IMR-90 (cell line): ENCODE measurements at regions not wholly inside any gene's neighbourhood (a gene's known extent, or its start where the extent isn't known, plus 50 kb on each side); places are given as distances from the start of the nearest gene placed in this dataset.

Source experiments
- ATAC-seq: fragments of 200-7000 bp; cut with Tn5 transposase; 2 replicates; pipeline ENCODE4 v1.9.1; 2020; ENCODE audit warnings: low read depth, mild to moderate bottlenecking, moderate library complexity
- BruUV-seq: library from RNA; stranded (reverse); fragments of 400-500 nt; replicated peaks from 2 replicates; lab custom pipeline; 2021; lab: Mats Ljungman, UMichigan
- CTCF ChIA-PET: fragments of 300-600 bp; formaldehyde crosslinking; extraction: SDS; loops from one replicate; lab custom pipeline; 2021; ENCODE audit warnings: antibody characterized with exemption; lab: Yijun Ruan, JAX
- POLR2A ChIA-PET: fragments of 300-600 bp; sonication (Branson Sonifier 250); formaldehyde crosslinking; loops from one replicate; lab custom pipeline; 2022; ENCODE audit warnings: antibody characterized with exemption; ENCODE audit not compliant: unreplicated experiment; lab: Charles Lee
- DNase-seq: peaks from one replicate; pipeline ENCODE4 v3.0.0; 2013
- H2AFZ ChIP-seq: replicated peaks from 2 replicates; pipeline ENCODE3; 2013; ENCODE audit warnings: low read length, mild to moderate bottlenecking; ENCODE audit not compliant: poor library complexity
- H2AK5ac ChIP-seq: 2 replicates; pipeline ENCODE4 v1.6.1; 2013; ENCODE audit warnings: low read depth, low read length, inconsistent platforms
- H2AK9ac ChIP-seq: replicated peaks from 2 replicates; pipeline ENCODE3; 2013; ENCODE audit warnings: mild to moderate bottlenecking, low read depth, low read length, moderate library complexity; ENCODE audit not compliant: poor library complexity
- H2BK120ac ChIP-seq: 2 replicates; pipeline ENCODE4 v1.6.1; 2013; ENCODE audit warnings: low read depth, low read length, inconsistent platforms
- H2BK15ac ChIP-seq: 3 replicates; pipeline ENCODE4 v1.6.1; 2013; ENCODE audit warnings: low read depth, low read length, inconsistent platforms
- H2BK20ac ChIP-seq: 2 replicates; pipeline ENCODE4 v1.6.1; 2013; ENCODE audit warnings: low read depth, mild to moderate bottlenecking, inconsistent platforms, low read length, moderate library complexity
- H2BK5ac ChIP-seq: 2 replicates; pipeline ENCODE4 v1.6.1; 2013; ENCODE audit warnings: mild to moderate bottlenecking, low read depth, low read length, inconsistent platforms; ENCODE audit not compliant: poor library complexity, severe bottlenecking
- H3K14ac ChIP-seq: replicated peaks from 2 replicates; pipeline ENCODE4 v1.6.1; 2013; ENCODE audit warnings: low read depth, low read length, inconsistent platforms
- H3K18ac ChIP-seq: 2 replicates; pipeline ENCODE4 v1.6.1; 2013; ENCODE audit warnings: low read depth, low read length, control low read depth
- H3K23ac ChIP-seq: 2 replicates; pipeline ENCODE4 v1.6.1; 2013; ENCODE audit warnings: low read depth, low read length, inconsistent platforms
- H3K27ac ChIP-seq: 2 replicates; pipeline ENCODE4 v1.5.1; 2013; ENCODE audit warnings: mild to moderate bottlenecking, control low read depth, low read length; ENCODE audit not compliant: insufficient read depth
- H3K27me3 ChIP-seq: 2 replicates; pipeline ENCODE4 v1.6.1; 2013; ENCODE audit warnings: low read length; ENCODE audit not compliant: control insufficient read depth, insufficient read depth
- H3K36me3 ChIP-seq: 2 replicates; pipeline ENCODE4 v1.6.1; 2013; ENCODE audit warnings: low read length, mixed read lengths; ENCODE audit not compliant: control insufficient read depth, insufficient read depth
- H3K4ac ChIP-seq: 2 replicates; pipeline ENCODE4 v1.6.1; 2013; ENCODE audit warnings: low read depth, low read length, inconsistent platforms
- H3K4me1 ChIP-seq: 2 replicates; pipeline ENCODE4 v1.6.1; 2013; ENCODE audit warnings: low read length, mixed read lengths; ENCODE audit not compliant: control insufficient read depth, insufficient read depth
- H3K4me2 ChIP-seq: 2 replicates; pipeline ENCODE4 v1.6.1; 2013; ENCODE audit warnings: low read depth, mild to moderate bottlenecking, control low read depth, low read length, moderate library complexity
- H3K4me3 ChIP-seq: 2 replicates; pipeline ENCODE4 v1.5.1; 2013; ENCODE audit warnings: low read depth, mild to moderate bottlenecking, control low read depth, low read length, moderate library complexity; ENCODE audit not compliant: insufficient read depth
- H3K56ac ChIP-seq: 2 replicates; pipeline ENCODE4 v1.6.1; 2013; ENCODE audit warnings: low read length, inconsistent platforms; ENCODE audit not compliant: insufficient read depth; ENCODE audit errors: extremely low read depth
- H3K79me1 ChIP-seq, 2 experiments: 2 replicates each; pipeline ENCODE4 v1.6.1; 2013; ENCODE audit warnings: low read length in 2 of 2, inconsistent platforms in 1 of 2, low read depth in 1 of 2
- H3K9ac ChIP-seq: 2 replicates; pipeline ENCODE4 v1.6.1; 2013; ENCODE audit warnings: low read depth, low read length, control low read depth
- H3K9me1 ChIP-seq: 2 replicates; pipeline ENCODE4 v1.6.1; 2013; ENCODE audit warnings: low read length, inconsistent platforms; ENCODE audit not compliant: insufficient read depth
- H3K9me3 ChIP-seq: 2 replicates; pipeline ENCODE4 v1.6.1; 2013; ENCODE audit warnings: low read length; ENCODE audit not compliant: control insufficient read depth, insufficient read depth
- H4K20me1 ChIP-seq: 2 replicates; pipeline ENCODE4 v1.6.1; 2013; ENCODE audit warnings: low read length, inconsistent platforms; ENCODE audit not compliant: insufficient read depth
- H4K5ac ChIP-seq: 2 replicates; pipeline ENCODE4 v1.6.1; 2013; ENCODE audit warnings: mild to moderate bottlenecking, low read depth, low read length, control low read depth
- H4K8ac ChIP-seq, 2 experiments: 2 replicates each; pipeline ENCODE4 v1.6.1; 2013; ENCODE audit warnings: low read depth in 2 of 2, low read length in 2 of 2, control low read depth in 1 of 2, inconsistent platforms in 1 of 2
- H4K91ac ChIP-seq: 2 replicates; pipeline ENCODE4 v1.6.1; 2013; ENCODE audit warnings: low read depth, low read length, inconsistent platforms; ENCODE audit not compliant: insufficient read depth
- BHLHE40 ChIP-seq: fragments of 150-350 bp; IDR thresholded peaks from 2 replicates; pipeline ENCODE4 v1.6.1; 2016; ENCODE audit warnings: mild to moderate bottlenecking, low read depth, low read length
- CEBPB ChIP-seq: IDR thresholded peaks from 2 replicates; pipeline ENCODE4 v1.6.1; 2012; ENCODE audit warnings: low read depth, low read length, improper control_type of control experiment
- CHD1 ChIP-seq: IDR thresholded peaks from 2 replicates; pipeline ENCODE4 v1.6.1; 2012; ENCODE audit warnings: low read depth, low read length, improper control_type of control experiment
- MAFK ChIP-seq: IDR thresholded peaks from 2 replicates; pipeline ENCODE4 v1.6.1; 2012; ENCODE audit warnings: low read depth, low read length, improper control_type of control experiment
- MAZ ChIP-seq: IDR thresholded peaks from 2 replicates; pipeline ENCODE4 v1.6.1; 2012; ENCODE audit warnings: low read depth, mild to moderate bottlenecking, low read length, improper control_type of control experiment, moderate library complexity, borderline replicate concordance
- MXI1 ChIP-seq: IDR thresholded peaks from 2 replicates; pipeline ENCODE4 v1.6.1; 2012; ENCODE audit warnings: low read depth, mild to moderate bottlenecking, low read length, moderate library complexity, borderline replicate concordance
- NFE2L2 ChIP-seq: fragments of 150-350 bp; IDR thresholded peaks from 2 replicates; pipeline ENCODE4 v1.6.1; 2016; ENCODE audit warnings: low read depth, mild to moderate bottlenecking, low read length
- RAD21 ChIP-seq: IDR thresholded peaks from 2 replicates; pipeline ENCODE4 v1.6.1; 2012; ENCODE audit warnings: low read length, improper control_type of control experiment
- RCOR1 ChIP-seq: IDR thresholded peaks from 2 replicates; pipeline ENCODE4 v1.6.1; 2012; ENCODE audit warnings: mild to moderate bottlenecking, low read length, improper control_type of control experiment; ENCODE audit not compliant: insufficient replicate concordance
- RFX5 ChIP-seq: IDR thresholded peaks from 2 replicates; pipeline ENCODE4 v1.8.0; 2012; ENCODE audit warnings: low read depth, mild to moderate bottlenecking, low read length, moderate library complexity
- SMC3 ChIP-seq: fragments of 150-350 bp; IDR thresholded peaks from 2 replicates; pipeline ENCODE4 v1.6.1; 2016; ENCODE audit warnings: low read depth, mild to moderate bottlenecking, antibody characterized with exemption, low read length, moderate library complexity
- USF2 ChIP-seq: fragments of 150-350 bp; IDR thresholded peaks from 2 replicates; pipeline ENCODE4 v1.6.1; 2017; ENCODE audit warnings: mild to moderate bottlenecking, antibody characterized with exemption, low read length, low read depth
- WGBS, 2 experiments: methylation state at CpG; one replicate each; pipeline versions ENCODE4 v1.1.5 to v1.1.7; 2013; ENCODE audit warnings: missing lambda C conversion rate in 2 of 2; ENCODE audit not compliant: insufficient read length in 1 of 2; ENCODE audit errors: extremely low coverage in 2 of 2; 5-methylcytosine and 5-hydroxymethylcytosine counted together
- dilution Hi-C: fragments of 300-500 bp; cut with HindIII; formaldehyde crosslinking; loops from one replicate; pipeline ENCODE4 v1.14.3; 2018; ENCODE audit warnings: low sequenced_read_pairs; ENCODE audit not compliant: unreplicated experiment
- in situ Hi-C: fragments of 300-500 bp; cut with MboI; formaldehyde crosslinking; loops from 3 replicates; pipeline ENCODE4 v1.14.3; 2019; ENCODE audit warnings: low sequenced_read_pairs, inconsistent platforms, mixed read lengths
- intact Hi-C: fragments of 100-400 bp; cut with micrococcal nuclease; formaldehyde crosslinking; loops from 2 replicates; pipeline ENCODE4 v1.10.0; 2022
- TF ChIP-seq, protein P1 (sequence below): conservative IDR thresholded peaks from 2 replicates; pipeline ENCODE4 v1.5.1; 2012; ENCODE audit warnings: mild to moderate bottlenecking, low read depth, low read length, improper control_type of control experiment
- TF ChIP-seq, protein P2 (sequence below): fragments of 150-350 bp; IDR thresholded peaks from 2 replicates; pipeline ENCODE4 v1.6.1; 2016; ENCODE audit warnings: low read depth, mild to moderate bottlenecking, low read length, moderate library complexity, borderline replicate concordance

- no peak overlapping the region for H2AFZ ChIP-seq
- no peaks in the 10 kb centered on the region for H4K20me1 ChIP-seq
- no peak overlapping the region for H4K5ac ChIP-seq
- H3K4ac ChIP-seq = no peak overlapping the region
- no peak overlapping the region for H3K4me2 ChIP-seq
- no peaks in the 10 kb centered on the region for H3K4me1 ChIP-seq
- H3K36me3 ChIP-seq = no peaks in the 10 kb centered on the region
- TF ChIP-seq MXI1 = no peak
- TF ChIP-seq, protein P1, sequence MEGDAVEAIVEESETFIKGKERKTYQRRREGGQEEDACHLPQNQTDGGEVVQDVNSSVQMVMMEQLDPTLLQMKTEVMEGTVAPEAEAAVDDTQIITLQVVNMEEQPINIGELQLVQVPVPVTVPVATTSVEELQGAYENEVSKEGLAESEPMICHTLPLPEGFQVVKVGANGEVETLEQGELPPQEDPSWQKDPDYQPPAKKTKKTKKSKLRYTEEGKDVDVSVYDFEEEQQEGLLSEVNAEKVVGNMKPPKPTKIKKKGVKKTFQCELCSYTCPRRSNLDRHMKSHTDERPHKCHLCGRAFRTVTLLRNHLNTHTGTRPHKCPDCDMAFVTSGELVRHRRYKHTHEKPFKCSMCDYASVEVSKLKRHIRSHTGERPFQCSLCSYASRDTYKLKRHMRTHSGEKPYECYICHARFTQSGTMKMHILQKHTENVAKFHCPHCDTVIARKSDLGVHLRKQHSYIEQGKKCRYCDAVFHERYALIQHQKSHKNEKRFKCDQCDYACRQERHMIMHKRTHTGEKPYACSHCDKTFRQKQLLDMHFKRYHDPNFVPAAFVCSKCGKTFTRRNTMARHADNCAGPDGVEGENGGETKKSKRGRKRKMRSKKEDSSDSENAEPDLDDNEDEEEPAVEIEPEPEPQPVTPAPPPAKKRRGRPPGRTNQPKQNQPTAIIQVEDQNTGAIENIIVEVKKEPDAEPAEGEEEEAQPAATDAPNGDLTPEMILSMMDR = no peak
- TF ChIP-seq SMC3 = no peak
- TF ChIP-seq RCOR1 = no peak
- no peak for TF ChIP-seq CHD1
- no peak for TF ChIP-seq RFX5
- TF ChIP-seq CEBPB = no peak
- TF ChIP-seq NFE2L2 = no peak
- no peak for TF ChIP-seq USF2
- TF ChIP-seq MAFK = no peak
- TF ChIP-seq MAZ = no peak
- TF ChIP-seq, protein P2, sequence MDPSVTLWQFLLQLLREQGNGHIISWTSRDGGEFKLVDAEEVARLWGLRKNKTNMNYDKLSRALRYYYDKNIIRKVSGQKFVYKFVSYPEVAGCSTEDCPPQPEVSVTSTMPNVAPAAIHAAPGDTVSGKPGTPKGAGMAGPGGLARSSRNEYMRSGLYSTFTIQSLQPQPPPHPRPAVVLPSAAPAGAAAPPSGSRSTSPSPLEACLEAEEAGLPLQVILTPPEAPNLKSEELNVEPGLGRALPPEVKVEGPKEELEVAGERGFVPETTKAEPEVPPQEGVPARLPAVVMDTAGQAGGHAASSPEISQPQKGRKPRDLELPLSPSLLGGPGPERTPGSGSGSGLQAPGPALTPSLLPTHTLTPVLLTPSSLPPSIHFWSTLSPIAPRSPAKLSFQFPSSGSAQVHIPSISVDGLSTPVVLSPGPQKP = no peak
- no peak for TF ChIP-seq BHLHE40
- TF ChIP-seq RAD21 = no peak
- DNase-seq = no peak
- WGBS, 2 experiments = no CpG with 5 or more reads among the region's 3 CpGs
- ChIA-PET POLR2A (no interaction called here), CTCF (no interaction called here)
- H3K14ac ChIP-seq = no peak overlapping the region
- peaks cover 8% of the 10 kb centered on the region for H3K9me3 ChIP-seq
- no peak overlapping the region for H3K27ac ChIP-seq
- BruUV-seq = no TSS peak
- ATAC-seq = no peak
- no peak overlapping the region for H3K4me3 ChIP-seq
- no peak overlapping the region for H2AK9ac ChIP-seq
- no peak overlapping the region for H4K8ac ChIP-seq
- H3K27me3 ChIP-seq = no peaks in the 10 kb centered on the region
- intact Hi-C loops = no loop called here
- H3K79me1 ChIP-seq = no peaks in the 10 kb centered on the region
- H2BK20ac ChIP-seq = no peak overlapping the region
- H2BK120ac ChIP-seq = no peak overlapping the region
- no peak overlapping the region for H2BK15ac ChIP-seq
- H3K9ac ChIP-seq = no peak overlapping the region
- no peak overlapping the region for H3K23ac ChIP-seq
- in situ Hi-C loops = no loop called here
- H3K18ac ChIP-seq = no peak overlapping the region
- no peak overlapping the region for H2AK5ac ChIP-seq
- no peaks in the 10 kb centered on the region for H3K9me1 ChIP-seq
- H2BK5ac ChIP-seq = no peak overlapping the region
- H3K56ac ChIP-seq = no peak overlapping the region
- dilution Hi-C loops = no loop called here
- no peak overlapping the region for H4K91ac ChIP-seq
These were observed 930.9 kb upstream of the CDH8 start for GRCh38 chr16:62967163-62967562.
